ENCODE measurements at regions not wholly inside any gene's neighbourhood (a gene's known extent, or its start where the extent isn't known, plus 50 kb on each side); places are given as distances from the start of the nearest gene placed in this dataset.

GRCh38 chr12:113762155-113762881, 203.8 kb downstream of the RBM19 start:
- DNase-seq (ENCODE audit: low read depth in 1 of 2, low spot score in 1 of 2) = no peak
- Histone ChIP-seq H3K27me3 (ENCODE audit: insufficient read depth, poor library complexity, severe bottlenecking) (no peaks in the 10 kb centered on the region), H3K4me3 (replicated peaks; ENCODE audit: insufficient read depth, low read length) (no peak overlapping the region), H3K27ac (replicated peaks) (no peak overlapping the region)
- no peak for TF ChIP-seq GABPA (IDR thresholded peaks at IDR 0.05; ENCODE audit: low read depth)
- no peak for TF ChIP-seq POLR2AphosphoS5 (IDR thresholded peaks at IDR 0.05; ENCODE audit: low read depth)
- TF ChIP-seq SPI1 (IDR thresholded peaks at IDR 0.05; ENCODE audit: borderline replicate concordance, low read depth) = no peak
- TF ChIP-seq CTCF (IDR thresholded peaks at IDR 0.05; ENCODE audit: insufficient read depth, low read length) = no peak

GRCh38 chr12:113759135-113759534, 207.0 kb downstream of the RBM19 start:
- TF ChIP-seq REST (IDR thresholded peaks at IDR 0.05; ENCODE audit: insufficient replicate concordance, low read depth) = no peak
- TF ChIP-seq CTCF (IDR thresholded peaks at IDR 0.05; ENCODE audit: insufficient read depth, low read length) = no peak
- no peak for TF ChIP-seq POLR2AphosphoS5 (IDR thresholded peaks at IDR 0.05; ENCODE audit: low read depth)
- no peak for TF ChIP-seq GABPA (IDR thresholded peaks at IDR 0.05; ENCODE audit: low read depth)
- TF ChIP-seq SPI1 (IDR thresholded peaks at IDR 0.05; ENCODE audit: borderline replicate concordance, low read depth) = no peak
- Histone ChIP-seq H3K27ac (replicated peaks) (no peak overlapping the region), H3K27me3 (ENCODE audit: insufficient read depth, poor library complexity, severe bottlenecking) (no peaks in the 10 kb centered on the region), H3K4me3 (replicated peaks; ENCODE audit: insufficient read depth, low read length) (no peak overlapping the region)
- no peak for DNase-seq (ENCODE audit: low read depth in 1 of 2, low spot score in 1 of 2)

- TF ChIP-seq POLR2AphosphoS5 (IDR thresholded peaks at IDR 0.05; ENCODE audit: low read depth) (no peak), SPI1 (IDR thresholded peaks at IDR 0.05; ENCODE audit: borderline replicate concordance, low read depth) (no peak), CTCF (IDR thresholded peaks at IDR 0.05; ENCODE audit: insufficient read depth, low read length) (no peak), GABPA (IDR thresholded peaks at IDR 0.05; ENCODE audit: low read depth) (no peak), REST (IDR thresholded peaks at IDR 0.05; ENCODE audit: insufficient replicate concordance, low read depth) (no peak)
- no peak for DNase-seq (ENCODE audit: low read depth in 1 of 2, low spot score in 1 of 2)
These were observed 207.8 kb downstream of the RBM19 start for GRCh38 chr12:113758165-113758924.

More at GRCh38 chr12:113758165-113758924, 207.8 kb downstream of the RBM19 start:
- H3K4me3 ChIP-seq (replicated peaks; ENCODE audit: insufficient read depth, low read length) = no peak overlapping the region
- no peaks in the 10 kb centered on the region for H3K27me3 ChIP-seq (ENCODE audit: insufficient read depth, poor library complexity, severe bottlenecking)
- no peak overlapping the region for H3K27ac ChIP-seq (replicated peaks)

All from HL-60 (cell line).